HepG2 (cell line): ENCODE measurements at regions not wholly inside any gene's neighbourhood (a gene's known extent, or its start where the extent isn't known, plus 50 kb on each side); places are given as distances from the start of the nearest gene placed in this dataset.

Experiments
- ATAC-seq: fragments of 200-7000 bp; cut with Tn5 transposase; 3 replicates; pipeline ENCODE4 v1.9.1; 2020; ENCODE audit warnings: mild to moderate bottlenecking, moderate library complexity
- BruUV-seq: library from RNA; stranded (reverse); fragments of 400-500 nt; replicated peaks from 2 replicates; lab custom pipeline; 2021; lab: Mats Ljungman, UMichigan
- CTCF ChIA-PET: fragments of 300-600 bp; formaldehyde crosslinking; extraction: SDS; loops from one replicate; lab custom pipeline; 2021; ENCODE audit warnings: low total read pairs, inconsistent platforms, low intra/inter-chr PET ratio; lab: Yijun Ruan, JAX
- POLR2A ChIA-PET: fragments of 350-600 bp; sonication (Branson Sonifier 250); formaldehyde crosslinking; loops from one replicate; lab custom pipeline; 2020; ENCODE audit warnings: antibody characterized with exemption, inconsistent platforms; lab: Yijun Ruan, JAX
- DNase-seq: peaks from one replicate; pipeline ENCODE4 v3.0.0-alpha.2; 2015; ENCODE audit warnings: low spot score
- FAIRE-seq: peaks from 3 replicates; lab custom pipeline; 2011; peaks lifted over from hg19 to GRCh38; lab: Jason Lieb, UNC
- H2AFZ ChIP-seq: one replicate; pipeline ENCODE4 v1.6.1; 2011; ENCODE audit warnings: low read length, inconsistent platforms
- H3K27ac ChIP-seq: fragments of 300-600 bp; 3 replicates; pipeline ENCODE4 v1.8.0; 2011; ENCODE audit warnings: mixed run types, mild to moderate bottlenecking, mixed read lengths, low read length, inconsistent platforms; ENCODE audit not compliant: insufficient read depth; ENCODE audit errors: extremely low read length
- H3K27me3 ChIP-seq, 2 experiments: fragments of 200-600 bp in 1 of 2; 2 replicates in 1 of 2; 3 replicates in 1 of 2; pipeline versions ENCODE4 v1.6.0 to v1.8.0; 2011; ENCODE audit warnings: low read length in 2 of 2, mild to moderate bottlenecking in 2 of 2, moderate library complexity in 2 of 2, inconsistent platforms in 1 of 2; ENCODE audit not compliant: insufficient read depth in 2 of 2, control insufficient read depth in 1 of 2
- H3K36me3 ChIP-seq, 2 experiments: fragments of 200-600 bp in 1 of 2; replicated peaks in 1 of 2; 2 replicates in 1 of 2; 3 replicates in 1 of 2; pipeline versions ENCODE4 v1.5.1 to v1.8.0; 2011; ENCODE audit warnings: low read length in 2 of 2, inconsistent platforms in 1 of 2; ENCODE audit not compliant: insufficient read depth in 2 of 2, control insufficient read depth in 1 of 2
- H3K4me1 ChIP-seq: 2 replicates; pipeline ENCODE4 v1.5.1; 2012; ENCODE audit warnings: low read length, inconsistent platforms; ENCODE audit not compliant: insufficient read depth
- H3K4me2 ChIP-seq: 2 replicates; pipeline ENCODE4 v1.6.0; 2011; ENCODE audit warnings: low read depth, low read length, inconsistent platforms
- H3K4me3 ChIP-seq, 3 experiments: fragments of 200-600 bp in 1 of 3; sonication (generic), shearing (Covaris generic) in 1 of 3; replicated peaks in 1 of 3; 2 replicates each; pipeline ENCODE4 v1.5.1; 2011 to 2016; ENCODE audit warnings: low read length in 3 of 3, inconsistent platforms in 2 of 3, low read depth in 2 of 3, mild to moderate bottlenecking in 2 of 3, control low read depth in 1 of 3, mixed read lengths in 1 of 3; ENCODE audit not compliant: insufficient read depth in 1 of 3
- H3K79me2 ChIP-seq: one replicate; pipeline ENCODE4 v1.6.1; 2011; ENCODE audit warnings: low read length, inconsistent platforms; ENCODE audit not compliant: insufficient read depth
- H3K9ac ChIP-seq: 2 replicates; pipeline ENCODE4 v1.6.0; 2011; ENCODE audit warnings: mild to moderate bottlenecking, low read depth, low read length, inconsistent platforms; ENCODE audit not compliant: insufficient read depth
- H3K9me3 ChIP-seq: 2 replicates; pipeline ENCODE4 v1.5.1; 2012; ENCODE audit warnings: mild to moderate bottlenecking, low read length
- H4K20me1 ChIP-seq: 2 replicates; pipeline ENCODE4 v1.6.0; 2011; ENCODE audit warnings: inconsistent platforms, mild to moderate bottlenecking, low read length, moderate library complexity; ENCODE audit not compliant: insufficient read depth
- EEA1 ChIP-seq: sonication (generic); formaldehyde crosslinking; IDR thresholded peaks from 2 replicates; pipeline ENCODE4 v1.5.1; 2020; ENCODE audit warnings: mild to moderate bottlenecking, missing genetic modification reagents, borderline replicate concordance
- GABPB1 ChIP-seq: IDR thresholded peaks from 2 replicates; pipeline ENCODE4 v1.6.1; 2016; ENCODE audit warnings: mild to moderate bottlenecking, missing genetic modification reagents, moderate library complexity, missing compliant biosample characterization
- GTF3A ChIP-seq: sonication (generic); formaldehyde crosslinking; conservative IDR thresholded peaks from 2 replicates; pipeline ENCODE4 v1.4.0; 2020; ENCODE audit warnings: mild to moderate bottlenecking, missing genetic modification reagents
- GZF1 ChIP-seq: sonication (generic); formaldehyde crosslinking; IDR thresholded peaks from 2 replicates; pipeline ENCODE4 v1.5.1; 2020; ENCODE audit warnings: mild to moderate bottlenecking, missing genetic modification reagents
- ISL2 ChIP-seq: sonication (generic); formaldehyde crosslinking; IDR thresholded peaks from 2 replicates; pipeline ENCODE4 v1.5.0; 2020; ENCODE audit warnings: missing genetic modification reagents
- KLF16 ChIP-seq, 2 experiments: sonication (generic) in 1 of 2; formaldehyde crosslinking in 1 of 2; IDR thresholded peaks; 2 replicates each; pipeline versions ENCODE4 v1.6.1 to v1.8.0; 2016 to 2023; ENCODE audit warnings: missing genetic modification reagents in 2 of 2, missing compliant biosample characterization in 1 of 2
- RFX3 ChIP-seq: IDR thresholded peaks from 2 replicates; pipeline ENCODE4 v1.6.1; 2016; ENCODE audit warnings: missing biosample characterization, missing genetic modification reagents
- SCMH1 ChIP-seq: sonication (generic); formaldehyde crosslinking; IDR thresholded peaks from 2 replicates; pipeline ENCODE4 v1.9.0; 2021; ENCODE audit warnings: missing genetic modification reagents, mild to moderate bottlenecking, borderline replicate concordance
- SRSF1 ChIP-seq: fragments of 200-400 bp; formaldehyde crosslinking; optimal IDR thresholded peaks from 2 replicates; pipeline ENCODE3; 2017; ENCODE audit warnings: mild to moderate bottlenecking, low read depth, low read length, moderate library complexity
- TCF7L2 ChIP-seq: IDR thresholded peaks from 2 replicates; pipeline ENCODE4 v1.6.1; 2011; ENCODE audit warnings: mild to moderate bottlenecking, low read depth, low read length, moderate library complexity
- TRIM24 ChIP-seq: sonication (generic); formaldehyde crosslinking; IDR thresholded peaks from 2 replicates; pipeline ENCODE4 v1.8.0; 2022; ENCODE audit warnings: mild to moderate bottlenecking, missing genetic modification reagents
- ZC3H13 ChIP-seq: sonication (generic); formaldehyde crosslinking; IDR thresholded peaks from 2 replicates; pipeline ENCODE4 v1.8.1; 2023; ENCODE audit warnings: mild to moderate bottlenecking, missing genetic modification reagents, moderate library complexity
- ZNF260 ChIP-seq: sonication (generic); formaldehyde crosslinking; IDR thresholded peaks from 2 replicates; pipeline ENCODE4 v1.4.0; 2020; ENCODE audit warnings: missing genetic modification reagents, low read depth, mild to moderate bottlenecking, borderline replicate concordance
- ZNF382 ChIP-seq: sonication (generic); formaldehyde crosslinking; IDR thresholded peaks from 2 replicates; pipeline ENCODE4 v1.5.0; 2020; ENCODE audit warnings: missing genetic modification reagents, mild to moderate bottlenecking, borderline replicate concordance
- ZSCAN30 ChIP-seq: sonication (generic); formaldehyde crosslinking; IDR thresholded peaks from 2 replicates; pipeline ENCODE4 v1.5.0; 2020; ENCODE audit warnings: mild to moderate bottlenecking, missing genetic modification reagents
- WGBS: methylation state at CpG from one replicate; pipeline ENCODE4 v1.1.6; 2017; ENCODE audit warnings: low lambda C conversion rate; 5-methylcytosine and 5-hydroxymethylcytosine counted together
- in situ Hi-C: cut with HindIII; loops from 2 replicates; pipeline ENCODE4 v1.10.0; 2017; ENCODE audit warnings: low pct_unique_long_range_greater_than_20kb; ENCODE audit not compliant: extremely low pct_ligation_motif_present
- intact Hi-C: fragments of 100-400 bp; cut with micrococcal nuclease; formaldehyde crosslinking; loops from one replicate; pipeline ENCODE4 v1.10.0; 2022; ENCODE audit not compliant: unreplicated experiment
- TF ChIP-seq, protein P1 (sequence below): sonication (generic); formaldehyde crosslinking; IDR thresholded peaks from 2 replicates; pipeline ENCODE4 v1.4.0; 2020; ENCODE audit warnings: low read depth, missing genetic modification reagents

DNA sequence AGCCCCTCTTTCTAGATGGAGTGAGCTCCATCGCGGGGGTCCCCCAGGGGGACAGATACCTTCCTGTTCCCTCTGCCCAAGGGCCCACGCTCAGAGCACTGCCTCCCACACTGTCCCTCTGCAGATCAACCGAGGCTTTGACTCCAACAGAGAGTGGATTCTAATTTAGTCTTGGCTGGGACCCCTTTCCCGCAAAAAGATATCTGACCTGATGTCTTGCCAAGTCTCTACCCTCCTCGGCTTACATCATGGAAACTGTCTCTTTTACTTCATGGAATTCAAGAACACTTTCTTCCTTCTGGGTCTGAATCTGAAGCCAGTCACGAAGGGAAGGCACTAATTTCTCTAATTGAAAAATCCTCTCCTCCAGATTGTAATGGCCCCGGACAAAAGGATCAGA is 278.0 kb downstream of the BMP7 start (continued):
- TF ChIP-seq GZF1 (CRISPR knock-in tag), result no peak
- no peak for TF ChIP-seq TRIM24 (CRISPR knock-in tag)
- TF ChIP-seq ZNF260 (CRISPR knock-in tag), result no peak
- TF ChIP-seq ZNF382 (CRISPR knock-in tag), result no peak
- no peak for TF ChIP-seq RFX3

DNA sequence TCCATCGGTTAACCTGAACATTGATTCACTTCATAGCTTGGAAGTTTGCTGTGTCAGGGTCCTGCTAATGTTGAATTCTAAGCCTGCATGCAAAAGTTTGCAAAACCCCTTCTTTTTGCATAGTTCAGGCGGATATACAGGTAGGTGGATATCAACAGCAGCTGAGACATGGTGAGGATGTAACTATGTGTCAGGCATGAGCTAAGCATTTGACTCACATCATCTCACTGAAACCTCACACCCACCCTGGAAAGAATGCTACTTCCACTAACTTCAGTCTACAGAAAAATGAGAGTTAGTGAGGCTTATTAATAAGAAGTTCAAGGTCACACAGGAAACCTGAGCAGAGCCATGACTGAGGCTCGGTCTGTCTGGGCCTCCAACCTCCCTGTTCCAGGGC is 276.9 kb downstream of the BMP7 start:
- Histone ChIP-seq H3K4me3 (no peak overlapping the region), H3K4me1 (no peaks in the 10 kb centered on the region), H3K36me3 (no peaks in the 10 kb centered on the region), H4K20me1 (no peaks in the 10 kb centered on the region), H3K27ac (no peak overlapping the region), H2AFZ (no peak overlapping the region), H3K79me2 (no peaks in the 10 kb centered on the region), H3K9me3 (no peaks in the 10 kb centered on the region), H3K27me3 (peaks cover 0 to 9% of the 10 kb centered on the region in 2 experiments; a peak in 1 of 5 replicates), H3K9ac (no peak overlapping the region), H3K4me2 (no peak overlapping the region)
- CTCF ChIA-PET, result no interaction called here
- in situ Hi-C loops, result no loop called here
- no TSS peak for BruUV-seq
- no peak for DNase-seq
- FAIRE-seq, result no peak
- intact Hi-C loops, result no loop called here
- POLR2A ChIA-PET, result no interaction called here
- TF ChIP-seq, protein P1, sequence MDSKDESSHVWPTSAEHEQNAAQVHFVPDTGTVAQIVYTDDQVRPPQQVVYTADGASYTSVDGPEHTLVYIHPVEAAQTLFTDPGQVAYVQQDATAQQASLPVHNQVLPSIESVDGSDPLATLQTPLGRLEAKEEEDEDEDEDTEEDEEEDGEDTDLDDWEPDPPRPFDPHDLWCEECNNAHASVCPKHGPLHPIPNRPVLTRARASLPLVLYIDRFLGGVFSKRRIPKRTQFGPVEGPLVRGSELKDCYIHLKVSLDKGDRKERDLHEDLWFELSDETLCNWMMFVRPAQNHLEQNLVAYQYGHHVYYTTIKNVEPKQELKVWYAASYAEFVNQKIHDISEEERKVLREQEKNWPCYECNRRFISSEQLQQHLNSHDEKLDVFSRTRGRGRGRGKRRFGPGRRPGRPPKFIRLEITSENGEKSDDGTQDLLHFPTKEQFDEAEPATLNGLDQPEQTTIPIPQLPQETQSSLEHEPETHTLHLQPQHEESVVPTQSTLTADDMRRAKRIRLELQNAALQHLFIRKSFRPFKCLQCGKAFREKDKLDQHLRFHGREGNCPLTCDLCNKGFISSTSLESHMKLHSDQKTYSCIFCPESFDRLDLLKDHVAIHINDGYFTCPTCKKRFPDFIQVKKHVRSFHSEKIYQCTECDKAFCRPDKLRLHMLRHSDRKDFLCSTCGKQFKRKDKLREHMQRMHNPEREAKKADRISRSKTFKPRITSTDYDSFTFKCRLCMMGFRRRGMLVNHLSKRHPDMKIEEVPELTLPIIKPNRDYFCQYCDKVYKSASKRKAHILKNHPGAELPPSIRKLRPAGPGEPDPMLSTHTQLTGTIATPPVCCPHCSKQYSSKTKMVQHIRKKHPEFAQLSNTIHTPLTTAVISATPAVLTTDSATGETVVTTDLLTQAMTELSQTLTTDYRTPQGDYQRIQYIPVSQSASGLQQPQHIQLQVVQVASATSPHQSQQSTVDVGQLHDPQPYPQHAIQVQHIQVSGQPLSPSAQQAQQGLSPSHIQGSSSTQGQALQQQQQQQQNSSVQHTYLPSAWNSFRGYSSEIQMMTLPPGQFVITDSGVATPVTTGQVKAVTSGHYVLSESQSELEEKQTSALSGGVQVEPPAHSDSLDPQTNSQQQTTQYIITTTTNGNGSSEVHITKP, result no peak
- no peak for TF ChIP-seq GTF3A (CRISPR knock-in tag)
- no peak for TF ChIP-seq EEA1 (CRISPR knock-in tag)
- TF ChIP-seq ZC3H13, result no peak
- TF ChIP-seq GABPB1 (CRISPR knock-in tag), result no peak
- TF ChIP-seq KLF16 (CRISPR knock-in tag; IDR thresholded peaks at IDR 0.05), result no peak
- no peak for TF ChIP-seq SCMH1 (CRISPR knock-in tag)
- no peak for TF ChIP-seq TCF7L2
- TF ChIP-seq ZSCAN30, result no peak
- no peak for TF ChIP-seq ISL2
- TF ChIP-seq SRSF1, result no peak
- no peak for ATAC-seq
- WGBS, result 34% methylated on average over 3 of the region's 3 CpGs
